RWPE1 (cell line): ENCODE measurements at regions not wholly inside any gene's neighbourhood (a gene's known extent, or its start where the extent isn't known, plus 50 kb on each side); places are given as distances from the start of the nearest gene placed in this dataset.

Source experiments
- CTCF ChIA-PET: fragments of 350-600 bp; sonication (Branson Sonifier 250); formaldehyde crosslinking; extraction: SDS; loops from one replicate; lab custom pipeline; 2021; lab: Yijun Ruan, JAX
- POLR2A ChIA-PET: fragments of 400-600 bp; formaldehyde crosslinking; extraction: SDS; loops from one replicate; lab custom pipeline; 2020; ENCODE audit warnings: antibody characterized with exemption; ENCODE audit not compliant: low non-redundant PET; lab: Yijun Ruan, JAX
- DNase-seq: peaks from one replicate; pipeline ENCODE4 v3.0.0; 2012; ENCODE audit warnings: low spot score
- H3K27ac ChIP-seq: fragments of 450-650 bp; 2 replicates; pipeline ENCODE4 v1.5.1; 2017
- CTCF ChIP-seq: fragments of 450-650 bp; conservative IDR thresholded peaks from 2 replicates; pipeline ENCODE4 v1.5.1; 2017; ENCODE audit warnings: low read depth, mild to moderate bottlenecking

GRCh38 chr4:179248821-179249220 is 1806.6 kb upstream of the AGA start:
- ChIA-PET CTCF (no interaction called here), POLR2A (no interaction called here)
- no peak overlapping the region for H3K27ac ChIP-seq
- DNase-seq = no peak
- TF ChIP-seq CTCF = no peak

- ChIA-PET CTCF (no interaction called here), POLR2A (no interaction called here)
- no peak overlapping the region for H3K27ac ChIP-seq
- DNase-seq = no peak
- no peak for TF ChIP-seq CTCF
Measured at GRCh38 chr4:179268791-179269190, 1826.6 kb upstream of the AGA start.

GRCh38 chr4:179272282-179272681 is 1830.0 kb upstream of the AGA start:
- POLR2A ChIA-PET = no interaction called here
- CTCF ChIA-PET = no interaction called here
- no peak for TF ChIP-seq CTCF
- no peak overlapping the region for H3K27ac ChIP-seq
- DNase-seq = no peak

GRCh38 chr4:179278647-179279046 is 1836.4 kb upstream of the AGA start:
- TF ChIP-seq CTCF = no peak
- H3K27ac ChIP-seq = no peak overlapping the region
- CTCF ChIA-PET = no interaction called here
- DNase-seq = no peak
- POLR2A ChIA-PET = no interaction called here

- CTCF ChIA-PET = no interaction called here
- H3K27ac ChIP-seq = no peak overlapping the region
- POLR2A ChIA-PET = no interaction called here
- TF ChIP-seq CTCF = no peak
- DNase-seq = no peak
Measured at GRCh38 chr4:179285696-179286095, 1843.5 kb upstream of the AGA start.

- no peak overlapping the region for H3K27ac ChIP-seq
- CTCF ChIA-PET = interaction anchor here (0.7 kb wide), 1 partner anchor 13 kb away, joined by 3 read pairs; no protein-coding TSS in a partner anchor
- DNase-seq = no peak
- POLR2A ChIA-PET = no interaction called here
- TF ChIP-seq CTCF = no peak
Measured at GRCh38 chr4:179291657-179292056, 1849.4 kb upstream of the AGA start.

GRCh38 chr4:179292468-179292867 is 1850.2 kb upstream of the AGA start:
- TF ChIP-seq CTCF = no peak
- ChIA-PET POLR2A (no interaction called here), CTCF (interaction anchor here (0.7 kb wide), 1 partner anchor 13 kb away, joined by 3 read pairs; no protein-coding TSS in a partner anchor)
- H3K27ac ChIP-seq = no peak overlapping the region
- DNase-seq = no peak
